HepG2 (cell line): ENCODE measurements at regions not wholly inside any gene's neighbourhood (a gene's known extent, or its start where the extent isn't known, plus 50 kb on each side); places are given as distances from the start of the nearest gene placed in this dataset.

Source experiments
- ATAC-seq: fragments of 200-7000 bp; cut with Tn5 transposase; 3 replicates; pipeline ENCODE4 v1.9.1; 2020; ENCODE audit warnings: mild to moderate bottlenecking, moderate library complexity
- BruUV-seq: library from RNA; stranded (reverse); fragments of 400-500 nt; replicated peaks from 2 replicates; lab custom pipeline; 2021; lab: Mats Ljungman, UMichigan
- CTCF ChIA-PET: fragments of 300-600 bp; formaldehyde crosslinking; extraction: SDS; loops from one replicate; lab custom pipeline; 2021; ENCODE audit warnings: low total read pairs, inconsistent platforms, low intra/inter-chr PET ratio; lab: Yijun Ruan, JAX
- POLR2A ChIA-PET: fragments of 350-600 bp; sonication (Branson Sonifier 250); formaldehyde crosslinking; loops from one replicate; lab custom pipeline; 2020; ENCODE audit warnings: antibody characterized with exemption, inconsistent platforms; lab: Yijun Ruan, JAX
- DNase-seq: peaks from one replicate; pipeline ENCODE4 v3.0.0-alpha.2; 2015; ENCODE audit warnings: low spot score
- FAIRE-seq: peaks from 3 replicates; lab custom pipeline; 2011; peaks lifted over from hg19 to GRCh38; lab: Jason Lieb, UNC
- H2AFZ ChIP-seq: one replicate; pipeline ENCODE4 v1.6.1; 2011; ENCODE audit warnings: low read length, inconsistent platforms
- H3K27ac ChIP-seq: fragments of 300-600 bp; 3 replicates; pipeline ENCODE4 v1.8.0; 2011; ENCODE audit warnings: mixed run types, mild to moderate bottlenecking, mixed read lengths, low read length, inconsistent platforms; ENCODE audit not compliant: insufficient read depth; ENCODE audit errors: extremely low read length
- H3K27me3 ChIP-seq, 2 experiments: fragments of 200-600 bp in 1 of 2; 2 replicates in 1 of 2; 3 replicates in 1 of 2; pipeline versions ENCODE4 v1.6.0 to v1.8.0; 2011; ENCODE audit warnings: low read length in 2 of 2, mild to moderate bottlenecking in 2 of 2, moderate library complexity in 2 of 2, inconsistent platforms in 1 of 2; ENCODE audit not compliant: insufficient read depth in 2 of 2, control insufficient read depth in 1 of 2
- H3K36me3 ChIP-seq, 2 experiments: fragments of 200-600 bp in 1 of 2; replicated peaks in 1 of 2; 2 replicates in 1 of 2; 3 replicates in 1 of 2; pipeline versions ENCODE4 v1.5.1 to v1.8.0; 2011; ENCODE audit warnings: low read length in 2 of 2, inconsistent platforms in 1 of 2; ENCODE audit not compliant: insufficient read depth in 2 of 2, control insufficient read depth in 1 of 2
- H3K4me1 ChIP-seq: 2 replicates; pipeline ENCODE4 v1.5.1; 2012; ENCODE audit warnings: low read length, inconsistent platforms; ENCODE audit not compliant: insufficient read depth
- H3K4me2 ChIP-seq: 2 replicates; pipeline ENCODE4 v1.6.0; 2011; ENCODE audit warnings: low read depth, low read length, inconsistent platforms
- H3K4me3 ChIP-seq, 3 experiments: fragments of 200-600 bp in 1 of 3; sonication (generic), shearing (Covaris generic) in 1 of 3; replicated peaks in 1 of 3; 2 replicates each; pipeline ENCODE4 v1.5.1; 2011 to 2016; ENCODE audit warnings: low read length in 3 of 3, inconsistent platforms in 2 of 3, low read depth in 2 of 3, mild to moderate bottlenecking in 2 of 3, control low read depth in 1 of 3, mixed read lengths in 1 of 3; ENCODE audit not compliant: insufficient read depth in 1 of 3
- H3K79me2 ChIP-seq: one replicate; pipeline ENCODE4 v1.6.1; 2011; ENCODE audit warnings: low read length, inconsistent platforms; ENCODE audit not compliant: insufficient read depth
- H3K9ac ChIP-seq: 2 replicates; pipeline ENCODE4 v1.6.0; 2011; ENCODE audit warnings: mild to moderate bottlenecking, low read depth, low read length, inconsistent platforms; ENCODE audit not compliant: insufficient read depth
- H3K9me3 ChIP-seq: 2 replicates; pipeline ENCODE4 v1.5.1; 2012; ENCODE audit warnings: mild to moderate bottlenecking, low read length
- H4K20me1 ChIP-seq: 2 replicates; pipeline ENCODE4 v1.6.0; 2011; ENCODE audit warnings: inconsistent platforms, mild to moderate bottlenecking, low read length, moderate library complexity; ENCODE audit not compliant: insufficient read depth
- E2F1 ChIP-seq: sonication (generic); formaldehyde crosslinking; IDR thresholded peaks from 2 replicates; pipeline ENCODE4 v1.5.0; 2020; ENCODE audit warnings: missing genetic modification reagents
- E2F2 ChIP-seq: sonication (generic); formaldehyde crosslinking; IDR thresholded peaks from 2 replicates; pipeline ENCODE4 v1.4.0; 2020; ENCODE audit warnings: missing genetic modification reagents, borderline replicate concordance
- FOXP1 ChIP-seq, 2 experiments: fragments of 450-650 bp in 1 of 2; IDR thresholded peaks; 2 replicates each; pipeline ENCODE4 v1.6.1; 2017 to 2018; ENCODE audit warnings: antibody characterized with exemption in 1 of 2
- GFI1 ChIP-seq: sonication (generic); formaldehyde crosslinking; IDR thresholded peaks from 2 replicates; pipeline ENCODE4 v1.5.0; 2020; ENCODE audit warnings: missing genetic modification reagents, mild to moderate bottlenecking, borderline replicate concordance
- GPN1 ChIP-seq: sonication (generic); formaldehyde crosslinking; IDR thresholded peaks from 2 replicates; pipeline ENCODE4 v1.5.1; 2020; ENCODE audit warnings: missing genetic modification reagents, borderline replicate concordance
- HIVEP1 ChIP-seq: sonication (generic); formaldehyde crosslinking; IDR thresholded peaks from 2 replicates; pipeline ENCODE4 v1.4.0; 2020; ENCODE audit warnings: mild to moderate bottlenecking, missing genetic modification reagents
- JARID2 ChIP-seq: sonication (generic); formaldehyde crosslinking; IDR thresholded peaks from 2 replicates; pipeline ENCODE4 v1.8.1; 2023; ENCODE audit warnings: missing genetic modification reagents, inconsistent platforms; ENCODE audit not compliant: insufficient replicate concordance
- MTF1 ChIP-seq: sonication (generic); formaldehyde crosslinking; IDR thresholded peaks from 2 replicates; pipeline ENCODE4 v1.5.0; 2020; ENCODE audit warnings: missing genetic modification reagents
- MXD1 ChIP-seq: sonication (generic); formaldehyde crosslinking; IDR thresholded peaks from 2 replicates; pipeline ENCODE4 v1.4.0; 2020; ENCODE audit warnings: mild to moderate bottlenecking, missing genetic modification reagents
- RBAK ChIP-seq: sonication (generic); formaldehyde crosslinking; IDR thresholded peaks from 2 replicates; pipeline ENCODE4 v1.5.1; 2020; ENCODE audit warnings: mild to moderate bottlenecking, missing genetic modification reagents
- RNF2 ChIP-seq: fragments of 450-650 bp; conservative IDR thresholded peaks from 2 replicates; pipeline ENCODE4 v1.6.1; 2016; ENCODE audit warnings: low read depth
- SKIL ChIP-seq: sonication (generic); formaldehyde crosslinking; IDR thresholded peaks from 2 replicates; pipeline ENCODE4 v1.8.0; 2022; ENCODE audit warnings: missing genetic modification reagents, mild to moderate bottlenecking, moderate library complexity, borderline replicate concordance
- ZFP36 ChIP-seq: fragments of 150-350 bp; IDR thresholded peaks from 2 replicates; pipeline ENCODE4 v1.6.1; 2018; ENCODE audit warnings: borderline replicate concordance, low read length, low read depth; ENCODE audit not compliant: partially characterized antibody
- ZNF329 ChIP-seq: sonication (generic); formaldehyde crosslinking; IDR thresholded peaks from 2 replicates; pipeline ENCODE4 v1.9.0; 2021; ENCODE audit warnings: low read depth, mild to moderate bottlenecking, missing genetic modification reagents
- ZNF550 ChIP-seq: sonication (generic); formaldehyde crosslinking; IDR thresholded peaks from 2 replicates; pipeline ENCODE4 v1.4.0; 2020; ENCODE audit warnings: mild to moderate bottlenecking, missing genetic modification reagents, borderline replicate concordance
- ZNF562 ChIP-seq: sonication (generic); formaldehyde crosslinking; IDR thresholded peaks from 2 replicates; pipeline ENCODE4 v1.8.0; 2022; ENCODE audit warnings: missing genetic modification reagents, borderline replicate concordance
- ZNF614 ChIP-seq: IDR thresholded peaks from 2 replicates; pipeline ENCODE4 v1.6.1; 2018; ENCODE audit warnings: missing biosample characterization, missing genetic modification reagents, inconsistent platforms, borderline replicate concordance
- ZNF737 ChIP-seq: sonication (generic); formaldehyde crosslinking; IDR thresholded peaks from 2 replicates; pipeline ENCODE4 v1.5.0; 2020; ENCODE audit warnings: missing genetic modification reagents, mild to moderate bottlenecking, borderline replicate concordance
- ZSCAN25 ChIP-seq: sonication (generic); formaldehyde crosslinking; IDR thresholded peaks from 2 replicates; pipeline ENCODE4 v1.8.0; 2022; ENCODE audit warnings: mild to moderate bottlenecking, missing genetic modification reagents
- WGBS: methylation state at CpG from one replicate; pipeline ENCODE4 v1.1.6; 2017; ENCODE audit warnings: low lambda C conversion rate; 5-methylcytosine and 5-hydroxymethylcytosine counted together
- in situ Hi-C: cut with HindIII; loops from 2 replicates; pipeline ENCODE4 v1.10.0; 2017; ENCODE audit warnings: low pct_unique_long_range_greater_than_20kb; ENCODE audit not compliant: extremely low pct_ligation_motif_present
- intact Hi-C: fragments of 100-400 bp; cut with micrococcal nuclease; formaldehyde crosslinking; loops from one replicate; pipeline ENCODE4 v1.10.0; 2022; ENCODE audit not compliant: unreplicated experiment

- no peaks in the 10 kb centered on the region for H3K79me2 ChIP-seq
- in situ Hi-C loops, result no loop called here
- 0% methylated on average over 4 of the region's 4 CpGs for WGBS
These were observed 257.9 kb downstream of the MAFB start for GRCh38 chr20:40431112-40431511.

More at GRCh38 chr20:40431112-40431511, 257.9 kb downstream of the MAFB start:
- H2AFZ ChIP-seq, result no peak overlapping the region
- no peak overlapping the region for H3K9ac ChIP-seq
- H3K27ac ChIP-seq, result no peak overlapping the region
- intact Hi-C loops, result no loop called here
- BruUV-seq, result no TSS peak
- H3K4me3 ChIP-seq, result no peak overlapping the region
- no peaks in the 10 kb centered on the region for H3K4me1 ChIP-seq
- no peak for ATAC-seq
- no peak for FAIRE-seq
- POLR2A ChIA-PET, result no interaction called here
- no peaks in the 10 kb centered on the region for H3K36me3 ChIP-seq
- H3K9me3 ChIP-seq, result peaks cover 7% of the 10 kb centered on the region; the same call in 1 of the 2 replicates
- no peaks in the 10 kb centered on the region for H4K20me1 ChIP-seq
- H3K4me2 ChIP-seq, result no peak overlapping the region
- DNase-seq, result no peak
- no peak for TF ChIP-seq FOXP1 (IDR thresholded peaks at IDR 0.05)
- no peak for TF ChIP-seq FOXP1 (CRISPR knock-in tag; IDR thresholded peaks at IDR 0.05)
- no peak for TF ChIP-seq RBAK (CRISPR knock-in tag)
- no peak for TF ChIP-seq MTF1 (CRISPR knock-in tag)
- TF ChIP-seq SKIL (CRISPR knock-in tag), result no peak
- no peak for TF ChIP-seq GPN1 (CRISPR knock-in tag)
- no peak for TF ChIP-seq ZNF614 (CRISPR knock-in tag)
- TF ChIP-seq RNF2, result no peak
- no peak for TF ChIP-seq HIVEP1 (CRISPR knock-in tag)
- no peak for TF ChIP-seq ZSCAN25 (CRISPR knock-in tag)
- no peak for TF ChIP-seq E2F2 (CRISPR knock-in tag)
- no peak for TF ChIP-seq ZFP36
- TF ChIP-seq ZNF329 (CRISPR knock-in tag), result no peak
- no peak for TF ChIP-seq ZNF550 (CRISPR knock-in tag)
- TF ChIP-seq GFI1 (CRISPR knock-in tag), result no peak
- TF ChIP-seq ZNF737, result no peak
- no peak for TF ChIP-seq JARID2 (CRISPR knock-in tag)
- no peak for TF ChIP-seq ZNF562 (CRISPR knock-in tag)
- TF ChIP-seq E2F1, result no peak
- TF ChIP-seq MXD1 (CRISPR knock-in tag), result no peak
- TF ChIP-seq, all 625 proteins: peak for 0
- CTCF ChIA-PET, result no interaction called here
- no peaks in the 10 kb centered on the region for H3K27me3 ChIP-seq
